Adipocyte (in vitro differentiated cells): ENCODE measurements at regions not wholly inside any gene's neighbourhood (a gene's known extent, or its start where the extent isn't known, plus 50 kb on each side); places are given as distances from the start of the nearest gene placed in this dataset.

Source experiments
- DNase-seq: peaks from one replicate; pipeline ENCODE4 v3.0.0-alpha.2; 2015; ENCODE audit warnings: low read depth
- H3K27me3 ChIP-seq: replicated peaks from 2 replicates; pipeline ENCODE4 v1.7.0; 2013; ENCODE audit warnings: mild to moderate bottlenecking, low read length, moderate library complexity; ENCODE audit not compliant: control insufficient read depth, insufficient read depth
- H3K36me3 ChIP-seq: 2 replicates; pipeline ENCODE4 v1.7.0; 2013; ENCODE audit warnings: low read length, mild to moderate bottlenecking, moderate library complexity; ENCODE audit not compliant: control insufficient read depth, insufficient read depth, severe bottlenecking
- H3K4me1 ChIP-seq: 2 replicates; pipeline ENCODE4 v1.7.0; 2013; ENCODE audit warnings: mild to moderate bottlenecking, low read length, moderate library complexity; ENCODE audit not compliant: control insufficient read depth, insufficient read depth
- H3K4me3 ChIP-seq: 2 replicates; pipeline ENCODE4 v1.7.0; 2013; ENCODE audit warnings: mild to moderate bottlenecking, low read length, moderate library complexity
- H3K9ac ChIP-seq: 2 replicates; pipeline ENCODE4 v1.7.0; 2013; ENCODE audit warnings: mild to moderate bottlenecking, low read length, moderate library complexity
- H3K9me3 ChIP-seq: 2 replicates; pipeline ENCODE4 v1.7.0; 2013; ENCODE audit warnings: mild to moderate bottlenecking, low read length, moderate library complexity; ENCODE audit not compliant: control insufficient read depth

DNA sequence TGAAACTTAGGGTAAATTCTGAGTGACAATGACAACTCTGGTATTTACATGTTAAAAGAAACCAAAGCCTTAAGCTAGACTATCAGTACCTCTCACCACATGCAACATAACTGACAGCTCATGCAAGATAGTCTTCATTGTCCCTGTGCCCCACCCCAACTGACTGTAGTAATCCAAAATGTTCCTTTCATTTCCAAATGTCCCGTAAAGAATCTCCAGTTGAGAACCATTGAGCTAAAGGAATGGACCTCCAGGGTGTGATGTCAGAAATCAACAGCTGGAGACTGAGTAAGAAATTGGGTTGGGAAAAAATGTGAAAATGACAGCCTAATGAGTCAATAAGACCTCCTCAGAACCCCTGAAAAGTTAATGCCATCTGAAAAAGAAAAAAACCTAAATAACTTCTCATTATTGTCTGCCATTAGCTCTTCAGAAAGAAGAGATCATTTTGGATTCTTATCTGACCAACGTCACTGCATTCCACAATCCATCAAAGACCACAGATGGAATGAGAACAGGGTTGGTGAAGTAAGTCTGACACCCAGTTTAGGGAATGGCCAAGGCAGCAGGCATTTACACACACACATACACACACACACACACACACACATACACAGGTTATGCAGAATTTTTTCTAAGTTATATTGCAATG lies 51.7 kb upstream of the ACVR2A start:
- Histone ChIP-seq H3K36me3 (no peaks in the 10 kb centered on the region), H3K4me3 (no peak overlapping the region), H3K4me1 (no peaks in the 10 kb centered on the region), H3K9ac (no peak overlapping the region), H3K27me3 (no peaks in the 10 kb centered on the region), H3K9me3 (no peaks in the 10 kb centered on the region)
- no peak for DNase-seq

DNA sequence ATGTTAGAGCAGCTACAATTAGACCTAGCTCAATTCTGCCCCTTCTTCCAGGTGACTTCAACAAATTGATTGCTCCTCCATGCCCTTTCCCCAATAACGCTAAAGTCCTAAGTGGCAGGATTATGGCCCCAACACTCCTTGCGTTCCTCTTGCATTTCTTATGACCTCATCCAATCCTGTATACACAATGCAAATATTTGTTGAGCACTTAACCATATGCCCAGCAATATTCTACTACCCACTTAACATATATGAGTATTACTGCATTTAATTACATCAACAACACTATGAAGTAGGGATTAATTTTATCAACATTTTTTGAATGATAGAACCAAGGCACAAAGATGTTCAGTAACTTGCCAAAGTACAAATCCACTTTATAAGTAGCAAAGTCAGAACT lies 54.2 kb upstream of the ACVR2A start:
- H3K9ac ChIP-seq, result no peak overlapping the region

DNA sequence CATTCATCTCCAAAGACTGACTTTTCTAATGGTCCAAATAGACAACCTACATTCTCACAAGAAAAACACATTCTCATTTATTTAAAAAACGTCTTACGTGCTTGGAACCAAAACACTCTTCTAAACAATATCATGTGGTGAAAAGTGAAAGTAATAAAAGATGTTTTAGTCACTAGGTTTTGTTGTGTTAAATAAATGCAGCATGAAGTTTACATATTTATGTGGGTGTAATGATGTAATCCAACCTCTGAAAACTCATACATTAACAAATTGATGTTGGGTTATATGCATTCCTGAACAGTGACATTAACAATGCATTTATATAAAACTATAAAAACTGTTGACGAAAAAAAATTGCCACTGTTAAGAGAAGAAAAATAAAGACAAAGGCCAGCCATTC lies 55.1 kb upstream of the ACVR2A start:
- peak overlapping the region; percentile 51 for H3K4me3 ChIP-seq
- H3K9me3 ChIP-seq, result no peaks in the 10 kb centered on the region
- H3K4me1 ChIP-seq, result no peaks in the 10 kb centered on the region
- peak; percentile 52 for DNase-seq
- H3K9ac ChIP-seq, result no peak overlapping the region
- no peaks in the 10 kb centered on the region for H3K36me3 ChIP-seq
- no peaks in the 10 kb centered on the region for H3K27me3 ChIP-seq

More for the DNA sequence above, 54.2 kb upstream of the ACVR2A start:
- H3K4me3 ChIP-seq, result no peak overlapping the region
- H3K27me3 ChIP-seq, result no peaks in the 10 kb centered on the region
- H3K36me3 ChIP-seq, result no peaks in the 10 kb centered on the region
- no peak for DNase-seq
- H3K4me1 ChIP-seq, result no peaks in the 10 kb centered on the region
- no peaks in the 10 kb centered on the region for H3K9me3 ChIP-seq

DNA sequence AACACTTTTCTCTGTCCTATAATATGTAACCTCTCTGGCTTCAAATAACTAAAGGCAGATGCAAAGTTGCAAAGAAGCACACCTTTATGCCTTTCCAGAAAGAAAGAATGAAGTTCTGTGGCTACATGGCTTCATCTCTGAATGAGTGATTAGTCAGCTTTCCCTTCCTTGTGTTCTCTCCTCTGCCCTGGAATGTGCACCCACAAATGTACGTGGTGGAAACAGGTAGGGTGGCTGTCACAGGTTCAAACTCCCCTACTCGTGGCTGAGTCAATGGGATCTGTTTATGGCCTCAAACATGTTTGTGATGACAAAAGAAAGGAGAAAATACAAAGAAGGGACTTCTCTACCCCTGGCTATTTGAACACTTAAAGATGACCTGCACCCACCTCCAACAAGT lies 55.5 kb upstream of the ACVR2A start:
- Histone ChIP-seq H3K27me3 (no peaks in the 10 kb centered on the region), H3K4me3 (peak overlapping the region; percentile 51), H3K4me1 (no peaks in the 10 kb centered on the region), H3K9ac (no peak overlapping the region), H3K36me3 (no peaks in the 10 kb centered on the region), H3K9me3 (no peaks in the 10 kb centered on the region)
- no peak for DNase-seq

DNA sequence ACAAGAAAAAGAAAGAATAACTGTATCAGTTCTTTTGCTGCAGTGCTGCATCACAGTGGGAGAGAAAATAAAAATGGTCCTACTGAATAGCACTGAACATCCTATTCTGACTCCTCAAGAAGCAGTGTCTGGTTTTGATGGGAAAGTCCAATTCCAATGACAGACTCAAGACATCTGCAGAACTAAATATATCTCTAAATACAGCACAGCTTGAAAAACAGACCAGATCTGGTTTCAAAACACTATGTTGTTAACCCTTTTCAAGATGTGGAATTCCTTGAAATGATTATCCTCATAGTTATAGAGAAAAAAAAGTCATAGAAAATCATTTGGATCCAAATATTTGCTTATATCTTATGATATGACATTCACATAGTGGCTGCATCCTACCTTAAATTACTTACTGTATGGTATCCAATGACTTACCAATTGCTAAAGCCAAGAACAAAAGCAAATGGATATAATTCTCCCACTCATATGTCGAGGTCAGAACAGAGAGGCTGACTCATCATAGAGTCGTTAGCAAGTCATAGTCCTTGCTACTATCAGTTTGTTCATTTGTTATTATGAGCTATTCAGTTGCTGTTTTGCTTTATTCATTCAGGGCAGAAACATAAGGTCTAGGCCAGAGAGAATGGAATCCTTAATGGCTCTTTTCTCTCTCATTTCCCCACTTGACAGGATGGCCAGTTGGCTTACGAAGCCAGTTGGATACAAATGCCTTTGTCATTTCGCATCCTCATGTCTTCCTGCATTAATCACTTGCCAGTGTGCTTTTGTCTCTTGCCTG lies 62.5 kb upstream of the ACVR2A start:
- DNase-seq, result no peak
- no peak overlapping the region for H3K9ac ChIP-seq
- no peaks in the 10 kb centered on the region for H3K36me3 ChIP-seq
- no peaks in the 10 kb centered on the region for H3K9me3 ChIP-seq
- peak overlapping the region; percentile 43 for H3K4me3 ChIP-seq
- peaks cover 7% of the 10 kb centered on the region for H3K4me1 ChIP-seq
- no peaks in the 10 kb centered on the region for H3K27me3 ChIP-seq

DNA sequence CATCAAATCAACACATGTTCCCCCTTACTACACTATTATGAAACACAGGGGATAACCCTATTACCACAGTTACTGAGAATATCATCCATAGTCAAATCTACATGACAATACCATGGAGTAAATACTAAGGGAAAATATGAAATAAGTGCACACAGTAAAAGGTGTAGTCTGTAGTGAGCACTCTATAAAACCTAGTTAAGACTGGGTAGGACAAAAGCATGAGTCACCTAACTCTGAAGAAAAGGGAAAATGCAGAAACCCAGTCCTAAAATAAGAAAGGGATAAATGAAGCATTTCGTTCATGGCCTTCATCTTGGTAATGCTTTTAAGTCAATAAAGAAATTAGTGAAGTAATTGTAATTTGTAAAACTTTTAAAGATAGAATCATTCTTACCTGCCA lies 65.4 kb upstream of the ACVR2A start:
- peaks cover 7% of the 10 kb centered on the region for H3K4me1 ChIP-seq
- no peaks in the 10 kb centered on the region for H3K27me3 ChIP-seq
- no peak overlapping the region for H3K9ac ChIP-seq
- H3K4me3 ChIP-seq, result no peak overlapping the region
- H3K36me3 ChIP-seq, result no peaks in the 10 kb centered on the region
- no peak for DNase-seq
- H3K9me3 ChIP-seq, result no peaks in the 10 kb centered on the region

DNA sequence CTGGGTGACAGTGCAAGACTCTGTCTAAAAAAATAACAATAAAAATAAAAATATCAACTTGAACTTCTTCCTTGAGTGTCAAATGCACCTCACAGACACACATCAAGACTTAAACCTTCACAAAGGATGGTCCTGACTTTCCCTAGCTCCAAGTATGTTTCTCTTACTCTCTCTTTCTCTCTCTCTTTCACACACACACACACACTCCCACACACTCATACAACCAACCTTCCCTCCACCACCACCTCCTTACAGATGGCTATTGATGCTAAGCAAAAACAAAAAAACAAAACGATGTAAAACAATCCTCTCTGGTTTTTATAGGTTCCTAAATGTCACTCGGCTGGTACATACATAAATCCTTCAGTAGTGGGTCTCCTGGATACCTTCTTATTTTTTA lies 67.4 kb upstream of the ACVR2A start:
- no peak overlapping the region for H3K9ac ChIP-seq
- no peaks in the 10 kb centered on the region for H3K27me3 ChIP-seq
- no peaks in the 10 kb centered on the region for H3K9me3 ChIP-seq
- H3K4me1 ChIP-seq, result peaks cover 2% of the 10 kb centered on the region
- H3K4me3 ChIP-seq, result no peak overlapping the region
- no peak for DNase-seq
- H3K36me3 ChIP-seq, result no peaks in the 10 kb centered on the region

- Histone ChIP-seq H3K27me3 (no peaks in the 10 kb centered on the region), H3K4me3 (no peak overlapping the region), H3K9ac (no peak overlapping the region), H3K36me3 (no peaks in the 10 kb centered on the region), H3K4me1 (no peaks in the 10 kb centered on the region), H3K9me3 (no peaks in the 10 kb centered on the region)
- no peak for DNase-seq
Observed at GRCh38 chr2:147774805-147775204, 70.0 kb upstream of the ACVR2A start.

- DNase-seq, result no peak
- Histone ChIP-seq H3K9ac (no peak overlapping the region), H3K4me3 (no peak overlapping the region), H3K4me1 (no peaks in the 10 kb centered on the region), H3K9me3 (no peaks in the 10 kb centered on the region), H3K27me3 (no peaks in the 10 kb centered on the region), H3K36me3 (no peaks in the 10 kb centered on the region)
Observed at GRCh38 chr2:147773479-147773878, 71.3 kb upstream of the ACVR2A start.

DNA sequence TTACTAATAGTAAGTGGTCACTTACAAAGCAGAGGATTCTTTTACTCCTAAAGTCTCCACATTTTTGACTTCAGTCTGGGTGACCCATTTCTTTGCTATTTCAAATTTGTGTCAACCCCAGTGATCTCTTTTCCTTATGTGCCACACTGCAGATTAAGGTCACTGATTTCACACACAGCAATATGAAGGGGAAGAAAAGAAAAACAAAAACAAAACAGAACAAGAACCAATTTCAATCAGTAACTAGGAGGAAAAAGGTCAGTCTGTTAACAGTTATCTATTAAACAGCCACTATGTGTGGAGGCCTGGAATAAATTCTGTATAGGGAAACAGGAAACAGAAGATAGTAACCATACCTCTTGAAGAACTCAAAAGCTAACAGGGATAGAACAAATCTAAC lies 72.0 kb upstream of the ACVR2A start:
- Histone ChIP-seq H3K9ac (no peak overlapping the region), H3K36me3 (no peaks in the 10 kb centered on the region), H3K27me3 (no peaks in the 10 kb centered on the region), H3K4me1 (no peaks in the 10 kb centered on the region), H3K4me3 (no peak overlapping the region), H3K9me3 (no peaks in the 10 kb centered on the region)
- DNase-seq, result no peak

DNA sequence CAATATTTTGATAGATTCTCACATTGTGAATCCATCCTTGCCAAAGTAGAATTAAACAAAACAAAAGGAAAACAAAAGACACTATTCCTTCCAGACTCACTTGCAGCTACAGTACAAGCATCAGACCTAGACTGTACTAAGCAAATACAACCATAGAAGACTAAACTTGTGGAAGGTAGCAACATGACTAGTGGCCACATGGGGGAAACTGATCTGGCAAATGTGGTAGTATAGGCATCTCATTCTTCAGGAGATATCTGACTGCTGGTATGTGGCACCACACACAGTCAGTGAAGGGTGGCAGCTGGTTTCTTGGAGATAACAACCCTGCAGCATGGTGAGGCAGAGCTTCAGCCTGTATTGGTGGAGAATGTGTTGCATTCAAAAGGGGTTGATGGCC lies 81.0 kb upstream of the ACVR2A start:
- H3K27me3 ChIP-seq, result no peaks in the 10 kb centered on the region
- H3K9me3 ChIP-seq, result no peaks in the 10 kb centered on the region
- no peak for DNase-seq
- no peak overlapping the region for H3K9ac ChIP-seq
- H3K4me1 ChIP-seq, result no peaks in the 10 kb centered on the region
- no peak overlapping the region for H3K4me3 ChIP-seq
- no peaks in the 10 kb centered on the region for H3K36me3 ChIP-seq
